ENCODE measurements at regions not wholly inside any gene's neighbourhood (a gene's known extent, or its start where the extent isn't known, plus 50 kb on each side); places are given as distances from the start of the nearest gene placed in this dataset.

DNA sequence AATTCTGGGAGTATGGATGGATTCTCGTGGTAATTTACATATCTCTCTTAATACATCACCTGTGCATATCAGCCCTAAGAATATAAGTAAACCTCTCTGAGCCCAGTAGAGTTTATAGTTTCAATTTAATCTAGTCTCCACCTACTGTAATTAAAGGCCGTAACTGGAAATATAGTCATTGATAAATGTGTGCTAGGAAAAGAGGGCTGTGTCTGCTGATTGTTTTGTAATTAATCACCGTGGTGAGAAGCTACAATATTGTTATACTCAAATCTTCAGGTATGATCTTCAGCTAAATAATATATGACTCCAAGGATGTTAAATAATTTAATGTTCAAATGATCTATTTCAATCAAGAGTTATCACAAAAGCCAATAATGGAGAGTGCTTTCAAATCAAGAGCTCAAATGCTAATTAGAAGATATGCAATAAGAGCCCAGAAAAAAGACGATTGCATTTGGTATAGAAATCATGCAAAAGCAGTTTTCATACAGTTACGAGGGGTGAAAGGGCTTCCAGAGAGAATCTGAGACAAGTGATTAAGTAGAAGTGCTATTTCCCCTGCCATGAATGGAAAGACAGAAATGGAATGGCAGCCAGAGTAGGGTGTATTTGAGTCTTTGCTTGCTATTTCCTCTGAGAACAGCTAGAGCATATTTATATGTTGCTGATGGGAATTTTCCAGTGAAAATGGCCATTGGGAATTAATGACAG is 1134.3 kb downstream of the NCAM2 start:
- no peak for TF ChIP-seq POLR2A (IDR thresholded peaks at IDR 0.05; ENCODE audit: low read length)
- TF ChIP-seq GATA1 (IDR thresholded peaks at IDR 0.05; ENCODE audit: low read depth, low read length) = no peak
